Parathyroid adenoma (tissue), 2 donors: ENCODE measurements at regions not wholly inside any gene's neighbourhood (a gene's known extent, or its start where the extent isn't known, plus 50 kb on each side); places are given as distances from the start of the nearest gene placed in this dataset.

Source experiments
- H2AFZ ChIP-seq: fragments of 300-600 bp; sonication (generic); one replicate; pipeline ENCODE4 v1.7.0; 2017; ENCODE audit warnings: antibody characterized with exemption, mild to moderate bottlenecking
- H3K27ac ChIP-seq: fragments of 300-600 bp; sonication (generic); one replicate; pipeline ENCODE4 v1.7.0; 2017
- H3K27me3 ChIP-seq: fragments of 300-600 bp; sonication (generic); one replicate; pipeline ENCODE4 v1.7.0; 2017; ENCODE audit warnings: low read length; ENCODE audit not compliant: control insufficient read depth, insufficient read depth
- H3K36me3 ChIP-seq: fragments of 300-600 bp; sonication (generic); one replicate; pipeline ENCODE4 v1.7.0; 2017; ENCODE audit warnings: low read length; ENCODE audit not compliant: control insufficient read depth, insufficient read depth
- H3K4me1 ChIP-seq: fragments of 300-600 bp; sonication (generic); one replicate; pipeline ENCODE4 v1.7.0; 2017; ENCODE audit warnings: control low read depth
- H3K4me2 ChIP-seq: fragments of 300-600 bp; sonication (generic); one replicate; pipeline ENCODE4 v1.7.0; 2017; ENCODE audit warnings: low read length
- H3K4me3 ChIP-seq: fragments of 300-600 bp; sonication (generic); one replicate; pipeline ENCODE4 v1.7.0; 2017; ENCODE audit warnings: low read depth, low read length
- H3K79me2 ChIP-seq: fragments of 300-600 bp; sonication (generic); one replicate; pipeline ENCODE4 v1.7.0; 2017; ENCODE audit warnings: control low read depth
- H3K9ac ChIP-seq: fragments of 300-600 bp; sonication (generic); one replicate; pipeline ENCODE4 v1.7.0; 2017; ENCODE audit warnings: mild to moderate bottlenecking
- H3K9me3 ChIP-seq: fragments of 300-600 bp; sonication (generic); one replicate; pipeline ENCODE4 v1.7.0; 2017; ENCODE audit warnings: low read length; ENCODE audit not compliant: control insufficient read depth
- CTCF ChIP-seq: fragments of 300-600 bp; sonication (generic); IDR thresholded peaks from one replicate; pipeline ENCODE4 v1.7.0; 2017; ENCODE audit warnings: antibody characterized with exemption, mild to moderate bottlenecking
- donor health status: primary hyperparathyroidism.

GRCh38 chr18:60120231-60120750, 220.5 kb downstream of the PMAIP1 start:
- Histone ChIP-seq H2AFZ (no peak overlapping the region), H3K9me3 (peaks cover 4% of the 10 kb centered on the region), H3K4me3 (no peak overlapping the region), H3K4me1 (no peaks in the 10 kb centered on the region), H3K79me2 (no peaks in the 10 kb centered on the region), H3K9ac (no peak overlapping the region), H3K27ac (no peak overlapping the region), H3K27me3 (no peaks in the 10 kb centered on the region), H3K4me2 (no peak overlapping the region), H3K36me3 (no peaks in the 10 kb centered on the region)
- no peak for TF ChIP-seq CTCF

- Histone ChIP-seq H3K4me3 (no peak overlapping the region), H3K9ac (no peak overlapping the region), H3K9me3 (peaks cover 4% of the 10 kb centered on the region), H3K27ac (no peak overlapping the region), H3K27me3 (no peaks in the 10 kb centered on the region), H3K36me3 (no peaks in the 10 kb centered on the region), H3K79me2 (no peaks in the 10 kb centered on the region), H3K4me1 (no peaks in the 10 kb centered on the region), H3K4me2 (no peak overlapping the region), H2AFZ (no peak overlapping the region)
- TF ChIP-seq CTCF, result no peak
Measured at GRCh38 chr18:60117321-60117720, 217.5 kb downstream of the PMAIP1 start.

DNA sequence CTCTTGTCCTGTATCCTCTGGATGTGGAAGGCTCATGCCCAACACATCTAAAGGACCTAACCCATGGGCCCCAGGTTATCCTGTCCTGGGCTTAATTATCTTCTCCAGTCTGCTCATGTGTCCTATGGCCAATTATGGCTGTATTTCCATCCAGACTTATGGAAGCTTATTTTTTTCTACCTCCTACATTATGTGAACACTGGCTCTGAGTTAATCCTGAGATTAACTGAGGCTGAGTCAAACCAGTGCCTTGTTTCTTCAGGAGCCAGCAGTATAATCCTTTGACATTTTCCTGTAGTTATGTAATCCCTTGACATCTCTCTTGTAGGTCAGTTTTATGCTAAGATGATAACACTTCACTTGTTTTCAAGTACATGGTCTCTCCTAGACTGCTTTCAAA, 213.6 kb downstream of the PMAIP1 start:
- H2AFZ ChIP-seq, result no peak overlapping the region
- no peak overlapping the region for H3K27ac ChIP-seq
- TF ChIP-seq CTCF, result no peak
- H3K4me1 ChIP-seq, result no peaks in the 10 kb centered on the region
- H3K36me3 ChIP-seq, result no peaks in the 10 kb centered on the region
- H3K79me2 ChIP-seq, result no peaks in the 10 kb centered on the region
- no peak overlapping the region for H3K4me2 ChIP-seq
- no peaks in the 10 kb centered on the region for H3K9me3 ChIP-seq
- no peak overlapping the region for H3K4me3 ChIP-seq
- no peak overlapping the region for H3K9ac ChIP-seq
- no peaks in the 10 kb centered on the region for H3K27me3 ChIP-seq

- H3K36me3 ChIP-seq, result no peaks in the 10 kb centered on the region
- H3K9me3 ChIP-seq, result no peaks in the 10 kb centered on the region
- no peaks in the 10 kb centered on the region for H3K79me2 ChIP-seq
- TF ChIP-seq CTCF, result no peak
- no peak overlapping the region for H2AFZ ChIP-seq
- H3K4me3 ChIP-seq, result no peak overlapping the region
- H3K27ac ChIP-seq, result no peak overlapping the region
- H3K4me2 ChIP-seq, result no peak overlapping the region
- H3K4me1 ChIP-seq, result no peaks in the 10 kb centered on the region
- H3K9ac ChIP-seq, result no peak overlapping the region
- H3K27me3 ChIP-seq, result no peaks in the 10 kb centered on the region
Measured at GRCh38 chr18:60112369-60112768, 212.6 kb downstream of the PMAIP1 start.

GRCh38 chr18:60111525-60111924, 211.7 kb downstream of the PMAIP1 start:
- Histone ChIP-seq H3K9me3 (no peaks in the 10 kb centered on the region), H3K79me2 (no peaks in the 10 kb centered on the region), H3K27ac (no peak overlapping the region), H2AFZ (no peak overlapping the region), H3K27me3 (no peaks in the 10 kb centered on the region), H3K9ac (no peak overlapping the region), H3K4me2 (no peak overlapping the region), H3K4me1 (no peaks in the 10 kb centered on the region), H3K36me3 (no peaks in the 10 kb centered on the region), H3K4me3 (no peak overlapping the region)
- TF ChIP-seq CTCF, result no peak
